NCI-H2227 (cell line): ENCODE measurements at regions not wholly inside any gene's neighbourhood (a gene's known extent, or its start where the extent isn't known, plus 50 kb on each side); places are given as distances from the start of the nearest gene placed in this dataset.
A peak's percentile ranks its signal among the peaks of the same experiment; 100 is the strongest.

Experiments used
- DNase-seq: peaks from one replicate; lab custom pipeline; 2025; ENCODE audit not compliant: unreplicated experiment; lab: John Stamatoyannopoulos, UW

DNA sequence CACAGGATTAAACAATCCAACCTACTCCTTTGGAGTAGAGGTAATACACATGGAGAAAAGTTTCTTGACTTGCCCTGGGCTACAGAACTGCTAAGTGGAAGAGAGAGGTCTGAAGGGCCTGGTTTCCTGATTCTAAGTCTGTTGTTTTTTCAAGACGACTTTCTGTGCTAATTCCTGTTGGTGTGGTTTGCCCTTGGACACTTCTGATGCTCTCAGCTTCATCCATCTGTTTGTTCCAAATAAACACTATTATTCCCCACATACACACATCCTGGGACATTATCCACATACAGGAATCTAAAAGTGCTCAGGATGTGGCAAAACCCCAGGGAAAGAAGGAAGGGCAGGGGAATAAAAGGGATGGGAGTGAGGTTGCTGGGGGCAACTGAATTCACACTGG is 393.5 kb upstream of the TBL1XR1 start:
- DNase-seq, result no peak

DNA sequence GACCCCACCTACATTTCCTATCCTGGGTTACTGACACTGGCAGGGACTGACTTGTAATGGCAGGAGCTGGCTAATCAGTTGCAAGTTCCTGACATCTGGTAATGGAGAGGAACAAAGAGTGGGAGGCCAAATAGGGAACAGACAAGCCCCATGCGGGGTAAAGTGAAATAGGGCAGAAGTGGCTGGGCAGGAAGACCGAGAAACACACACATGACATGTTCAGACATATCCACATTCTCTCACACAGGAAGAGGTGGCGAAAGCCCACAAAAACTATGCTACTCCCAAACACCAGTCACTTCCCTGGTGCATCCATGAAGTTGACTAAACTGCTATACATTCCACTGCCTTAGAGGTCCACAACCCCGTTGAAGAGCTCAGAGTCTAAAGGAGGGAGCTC is 394.1 kb upstream of the TBL1XR1 start:
- no peak for DNase-seq

DNA sequence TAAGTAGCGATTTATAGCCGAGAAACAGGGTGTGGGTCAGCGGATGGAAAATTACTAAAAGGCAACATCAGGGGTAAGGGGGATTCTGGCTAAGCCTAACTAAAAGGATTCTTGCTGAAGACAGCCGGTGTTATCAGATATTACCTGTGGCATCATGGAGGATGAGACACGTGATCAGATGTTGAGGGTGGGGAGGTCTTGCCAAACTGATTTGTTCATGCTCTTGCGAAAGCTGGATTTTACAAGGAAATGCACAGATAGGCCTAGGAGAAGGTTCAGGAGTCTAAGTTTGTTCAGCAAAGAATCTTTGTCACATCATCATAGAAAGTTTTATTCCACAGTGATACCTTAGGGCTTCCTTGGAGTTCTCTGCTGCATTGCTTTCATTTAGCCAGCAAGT is 396.8 kb upstream of the TBL1XR1 start:
- no peak for DNase-seq

DNA sequence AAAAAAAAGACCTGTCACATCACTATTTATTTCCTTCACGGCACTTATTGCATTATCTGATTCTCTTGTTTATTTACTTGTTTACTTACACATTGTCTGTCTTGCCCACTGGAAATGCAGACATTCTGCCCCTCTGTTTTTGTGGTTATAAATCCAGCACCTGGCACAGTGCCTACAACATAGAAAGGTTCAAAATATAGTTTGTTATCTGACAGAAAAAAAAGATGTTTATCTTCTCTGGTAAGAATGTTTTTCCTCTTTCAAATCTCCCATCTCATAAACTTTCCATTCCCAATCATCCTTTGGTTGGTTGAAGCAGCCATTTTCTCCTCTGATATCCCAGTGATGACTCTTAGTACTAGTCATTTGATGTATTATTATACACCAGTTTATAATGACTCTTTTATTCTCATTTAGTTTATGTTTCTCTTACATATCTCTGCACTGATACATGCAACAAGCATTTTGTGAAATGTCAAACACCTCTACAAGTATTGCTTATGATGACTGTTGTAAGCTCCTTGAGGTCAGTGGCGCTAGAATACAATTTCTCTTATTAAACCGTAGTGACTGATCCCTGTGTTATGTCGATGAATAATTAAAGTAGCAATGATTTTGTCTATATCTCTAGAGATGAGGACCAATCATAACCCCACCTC is 398.4 kb upstream of the TBL1XR1 start:
- no peak for DNase-seq

DNA sequence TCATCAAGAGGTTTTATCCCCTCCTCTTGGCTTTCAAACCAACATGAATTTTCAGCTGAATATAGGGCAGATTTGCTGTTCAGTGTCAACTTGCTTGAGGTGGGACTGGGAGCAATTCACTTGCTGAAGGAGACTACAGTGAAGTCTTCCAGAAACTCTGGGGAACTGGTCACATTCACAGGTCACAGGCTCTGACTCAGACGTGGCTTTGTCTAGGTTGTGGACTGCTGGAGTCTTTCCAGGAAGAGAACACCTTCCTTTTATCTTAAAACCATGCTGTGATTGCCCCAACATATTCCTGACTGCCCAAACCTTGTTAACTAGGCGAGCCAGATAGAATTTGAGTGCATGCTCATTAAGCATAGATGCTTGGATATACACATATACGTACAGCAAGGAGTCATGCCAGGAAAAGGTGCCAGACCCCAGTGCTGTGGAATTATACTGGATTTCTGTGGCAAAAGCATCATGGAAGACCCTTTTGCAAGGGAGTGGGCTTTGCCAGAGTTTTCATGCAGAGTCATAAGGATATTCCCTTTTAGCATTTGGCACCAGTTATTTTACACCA is 399.1 kb upstream of the TBL1XR1 start:
- no peak for DNase-seq

DNA sequence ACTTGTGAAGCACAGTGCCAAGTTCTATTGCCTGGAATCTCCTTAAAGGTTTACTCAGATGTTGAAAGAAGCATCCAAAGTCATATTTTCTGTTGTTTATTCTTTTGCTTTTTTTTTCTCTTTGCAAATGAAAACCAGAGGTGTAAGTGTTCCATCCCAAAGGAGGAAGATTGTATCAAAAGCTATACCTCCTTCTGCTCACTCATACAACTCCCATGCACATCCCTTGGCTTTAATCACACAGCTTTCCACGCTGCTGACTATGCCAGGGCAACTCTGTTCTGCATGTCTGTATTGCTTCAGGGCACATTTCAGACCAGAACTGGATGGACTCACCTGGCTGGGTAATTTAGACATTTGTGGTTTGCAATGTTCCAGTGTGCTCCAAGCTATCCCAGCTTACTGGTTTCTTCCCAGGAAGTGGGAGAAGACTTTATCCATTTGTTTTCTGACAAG is 399.6 kb upstream of the TBL1XR1 start:
- no peak for DNase-seq

DNA sequence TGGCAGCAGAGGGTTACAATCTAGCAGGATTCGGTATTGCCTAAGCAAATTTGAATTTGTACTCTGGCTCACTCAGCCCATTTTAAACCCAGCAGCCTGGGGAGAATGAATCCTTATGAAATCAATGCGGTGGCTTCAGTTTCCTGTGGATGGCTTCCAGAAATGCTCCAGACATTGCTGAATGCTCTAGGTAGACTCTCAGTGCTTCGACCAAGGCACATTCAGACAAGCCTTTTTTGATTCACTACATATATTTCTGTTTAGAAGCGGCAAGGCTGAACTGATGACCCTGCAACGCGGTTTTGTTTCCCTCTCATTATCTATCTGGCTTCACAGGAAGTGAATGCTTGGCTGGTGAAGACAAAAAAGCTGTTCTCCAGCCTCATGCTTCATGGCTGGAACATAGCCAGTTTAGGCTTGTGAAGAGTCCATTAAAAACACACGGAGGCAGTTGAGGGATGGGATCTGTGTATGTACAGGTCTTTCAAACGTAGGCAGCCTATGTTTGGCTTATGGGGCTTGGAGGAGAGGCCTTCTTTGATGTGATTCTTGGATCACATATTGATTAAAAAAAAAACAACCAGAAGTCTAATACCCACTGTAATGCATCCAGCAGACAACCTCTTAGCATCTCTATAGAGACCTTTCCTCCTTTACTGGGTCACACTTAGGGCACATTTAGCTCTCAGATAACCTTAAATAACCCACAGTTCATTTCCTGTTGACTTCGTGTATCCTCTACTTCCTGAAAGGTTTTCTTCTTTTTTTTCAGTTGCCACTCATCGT is 400.2 kb upstream of the TBL1XR1 start:
- DNase-seq, result peak; percentile 58

DNA sequence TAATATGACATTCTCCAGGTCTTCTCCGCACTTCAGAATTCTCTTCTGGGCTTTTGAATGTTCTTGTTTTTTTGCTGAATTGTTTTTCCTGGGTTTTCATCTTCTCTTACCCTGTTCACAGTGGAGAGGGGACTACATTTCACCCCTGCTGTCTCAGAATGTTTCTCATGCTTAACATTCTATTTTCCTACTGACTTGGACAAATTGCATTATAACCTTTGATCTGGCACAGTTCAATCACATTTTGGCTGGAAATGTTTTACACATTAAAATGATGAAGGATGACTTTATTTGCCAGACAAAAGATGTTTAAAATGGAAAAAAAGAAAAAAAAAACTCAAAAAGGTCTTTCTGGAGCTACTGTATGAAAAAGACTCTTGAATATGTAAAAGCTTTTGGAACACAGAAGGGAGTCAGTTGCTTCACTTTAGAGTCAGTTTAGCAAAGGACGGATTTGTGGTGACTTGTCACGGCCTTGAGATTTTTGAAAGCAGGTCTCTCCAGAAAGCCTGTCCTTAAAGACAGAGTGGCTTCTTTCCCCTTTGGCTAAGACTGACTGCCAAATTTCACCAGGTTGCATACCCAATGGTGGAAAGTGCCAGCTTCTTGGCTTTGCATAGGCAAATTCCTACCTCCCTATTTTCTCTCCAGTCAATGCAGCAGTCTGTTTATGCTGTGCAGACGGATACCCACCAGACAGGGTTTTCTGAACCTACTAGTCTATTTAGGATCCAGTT is 401.0 kb upstream of the TBL1XR1 start:
- no peak for DNase-seq

DNA sequence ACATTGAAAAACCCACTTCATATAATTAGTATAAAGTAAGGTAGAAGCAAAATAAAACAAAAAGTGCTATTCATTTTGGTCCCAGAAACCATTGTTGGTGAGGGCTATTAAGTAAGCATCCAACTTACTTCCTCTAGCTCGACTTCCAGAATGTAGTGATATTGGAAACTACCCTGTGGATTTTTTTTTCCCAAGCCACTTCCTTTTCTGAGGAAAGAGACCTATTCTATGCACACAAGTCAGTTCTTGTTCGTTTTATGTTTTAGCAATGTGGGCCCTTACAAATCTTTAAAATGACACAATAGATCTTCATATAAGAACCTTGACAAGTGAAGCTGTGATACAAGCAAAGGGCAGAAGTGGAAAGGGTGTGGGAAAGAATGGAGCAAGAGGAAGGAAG is 402.0 kb upstream of the TBL1XR1 start:
- DNase-seq, result no peak

DNA sequence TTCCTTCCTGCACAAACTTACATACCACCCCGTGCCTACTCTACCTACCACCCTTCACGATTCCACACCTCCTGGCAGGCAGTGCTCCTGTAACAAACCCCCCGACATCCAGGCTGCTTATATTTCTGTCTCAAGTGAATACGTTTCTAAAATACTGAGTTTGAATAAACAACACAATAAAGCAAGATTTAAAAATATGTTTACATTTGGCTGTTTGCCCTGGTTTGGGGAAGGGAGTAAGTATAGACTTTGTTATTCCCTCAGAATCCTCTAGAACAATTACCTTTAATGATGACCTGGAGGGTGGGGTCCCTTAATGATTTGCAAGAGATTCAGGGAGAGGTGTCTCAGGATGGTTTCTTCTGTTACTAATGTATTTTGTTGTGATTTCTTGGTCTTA is 402.6 kb upstream of the TBL1XR1 start:
- DNase-seq, result no peak

DNA sequence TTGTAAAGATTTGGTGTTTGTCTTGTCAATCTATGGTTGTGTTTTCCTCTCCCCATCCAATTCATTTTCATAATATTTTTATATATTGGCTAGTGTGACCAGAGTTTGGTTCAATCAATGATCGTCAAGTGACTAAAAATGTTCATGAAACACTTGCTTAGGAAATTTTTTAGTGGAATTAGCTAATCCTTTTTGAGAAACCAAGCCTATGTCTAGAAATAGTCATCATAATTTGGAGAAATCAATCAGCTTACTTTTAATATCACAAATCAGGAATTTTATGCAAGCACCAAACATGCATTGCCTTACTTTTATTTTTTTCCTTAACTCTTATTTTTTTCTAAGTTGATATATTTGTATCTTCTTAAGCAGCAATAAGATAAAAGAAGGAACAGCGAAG is 403.1 kb upstream of the TBL1XR1 start:
- no peak for DNase-seq

DNA sequence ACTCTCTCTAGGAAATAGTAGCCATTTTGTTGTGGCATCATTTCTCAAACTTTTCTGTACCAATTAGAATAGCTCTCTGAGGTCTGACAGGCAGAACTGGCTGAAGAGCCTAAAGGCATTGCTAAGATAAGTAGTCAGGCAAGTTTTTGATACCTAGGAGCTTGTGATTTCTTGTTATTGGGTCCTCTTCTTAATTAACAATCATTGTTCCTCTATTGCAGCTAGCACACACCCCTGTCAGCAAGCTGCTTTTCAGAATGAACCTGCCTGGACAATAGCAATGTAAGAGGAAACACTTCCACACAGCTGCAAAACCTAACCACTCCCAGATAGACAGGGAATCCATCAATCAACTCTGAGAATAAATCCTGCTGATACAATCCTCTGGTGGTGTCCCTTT is 403.9 kb upstream of the TBL1XR1 start:
- no peak for DNase-seq

DNA sequence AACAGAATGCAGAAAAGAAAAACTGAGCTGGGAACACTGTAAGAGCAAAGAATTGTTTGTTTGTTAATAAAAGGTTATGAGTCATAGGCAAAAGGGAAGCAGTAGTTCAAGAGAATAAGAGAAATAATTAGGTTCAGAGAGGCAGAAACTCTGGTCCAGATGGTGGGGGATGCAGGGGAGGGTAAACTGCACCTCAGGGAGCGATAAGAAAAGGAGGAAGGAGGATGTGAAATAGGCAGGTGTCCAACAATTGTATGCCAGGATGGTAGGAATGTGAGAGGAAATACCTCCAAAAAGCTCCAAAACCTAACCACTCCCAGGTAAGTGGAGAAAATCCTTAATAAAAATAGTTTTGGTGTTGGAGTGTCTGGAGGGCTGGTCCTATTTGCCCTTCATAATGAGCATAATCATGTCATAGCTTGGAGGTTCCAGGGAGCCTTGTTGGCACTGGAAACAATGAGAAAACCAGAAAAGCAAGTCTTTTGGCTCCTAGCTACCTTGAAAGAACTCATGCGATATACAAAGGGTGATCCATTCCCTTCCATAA is 405.4 kb upstream of the TBL1XR1 start:
- DNase-seq, result peak; percentile 34

DNA sequence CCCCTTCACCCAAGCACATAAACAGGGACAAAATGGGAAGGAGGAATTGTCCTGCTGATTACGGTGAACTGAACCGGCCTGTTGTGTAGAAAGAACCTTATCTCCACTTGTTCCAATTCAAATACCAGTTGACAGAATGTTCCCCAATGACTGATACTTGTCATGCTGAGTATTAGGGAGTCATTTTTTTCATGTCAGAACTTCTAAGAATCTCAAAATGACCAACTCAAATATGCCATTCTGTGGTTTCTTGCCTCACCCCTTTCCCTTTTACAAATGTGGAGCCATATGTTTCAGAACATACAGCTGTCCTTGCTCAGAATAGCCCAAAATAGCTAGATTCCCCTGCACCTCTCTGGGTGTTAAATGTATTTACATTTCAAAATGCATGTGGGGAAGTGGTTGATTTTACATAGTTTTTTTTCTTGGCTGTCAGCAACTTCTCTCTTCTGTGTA is 405.9 kb upstream of the TBL1XR1 start:
- DNase-seq, result no peak

DNA sequence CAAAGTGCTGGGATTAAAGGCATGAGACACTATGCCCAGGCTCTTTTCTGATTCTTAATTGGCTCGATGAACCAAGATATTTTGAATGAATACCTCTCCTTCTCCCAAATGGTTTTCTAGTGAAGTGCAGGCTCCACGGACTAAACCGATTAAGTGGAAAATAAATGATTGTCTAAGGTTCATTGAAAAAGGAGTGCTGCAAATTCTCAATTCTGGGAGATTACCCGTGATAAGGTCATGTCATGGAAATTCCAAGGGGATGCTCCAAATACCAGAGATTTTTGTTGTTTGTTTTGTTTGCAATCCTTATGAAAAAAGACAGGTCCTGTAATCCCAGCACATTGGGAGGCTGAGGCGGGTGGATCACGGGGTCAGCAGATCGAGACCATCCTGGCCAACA is 406.9 kb upstream of the TBL1XR1 start:
- DNase-seq, result no peak

DNA sequence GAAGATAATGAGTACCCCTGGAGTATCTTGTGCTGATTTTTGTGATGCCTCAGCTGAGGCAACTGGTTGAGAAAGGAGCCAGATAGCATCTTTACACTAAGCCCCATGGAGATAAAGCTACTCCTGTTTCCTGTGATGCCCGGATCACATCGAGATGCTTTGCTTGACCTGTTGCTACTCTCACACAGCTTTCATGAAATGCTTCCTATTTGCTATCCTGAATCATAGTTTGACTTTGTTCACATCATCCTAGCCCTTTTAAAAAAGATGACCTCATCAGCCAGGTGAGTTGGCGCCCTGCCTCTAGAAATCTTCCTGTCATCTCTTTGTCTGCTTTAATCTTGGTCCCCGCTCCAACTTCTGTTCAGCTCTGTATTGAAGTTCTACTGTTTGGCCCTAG is 409.6 kb upstream of the TBL1XR1 start:
- no peak for DNase-seq

DNA sequence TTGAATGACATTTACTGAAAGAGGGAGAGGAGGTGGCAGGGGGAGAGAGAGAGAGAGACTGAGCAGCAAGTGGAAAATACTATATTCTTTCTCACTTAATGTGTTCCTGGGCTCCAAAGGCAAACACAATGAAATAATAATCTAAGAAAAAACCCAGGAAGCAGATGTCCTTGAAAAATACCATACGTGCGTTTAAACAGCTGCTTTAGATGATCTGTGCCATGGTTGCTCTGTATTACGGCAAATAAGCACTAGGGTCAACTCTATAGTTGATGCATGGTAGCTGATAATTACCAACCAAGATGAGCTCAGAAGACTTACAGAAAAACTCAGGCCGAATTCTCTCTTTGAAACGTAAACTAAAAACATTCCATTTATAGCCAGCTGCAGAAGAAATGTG is 410.3 kb upstream of the TBL1XR1 start:
- peak; percentile 42 for DNase-seq

DNA sequence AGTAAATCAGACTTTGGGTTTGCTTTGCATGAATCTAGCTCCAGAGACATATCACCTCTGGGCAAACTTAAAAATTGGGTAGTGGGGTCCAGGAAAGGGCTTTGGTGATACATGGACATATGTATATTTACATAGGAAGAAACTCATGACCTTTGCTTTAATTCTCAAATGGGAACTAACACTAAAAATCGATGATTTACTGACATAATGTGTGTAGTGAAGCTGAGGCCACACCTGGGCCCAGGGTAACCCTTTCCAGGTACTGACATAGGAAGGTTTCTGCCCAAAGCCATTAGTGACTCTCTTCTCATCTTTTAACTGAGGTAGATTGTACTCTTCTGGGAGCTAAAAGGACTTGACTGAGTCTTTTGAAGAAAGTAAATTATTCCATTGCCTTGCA is 411.2 kb upstream of the TBL1XR1 start:
- no peak for DNase-seq

DNA sequence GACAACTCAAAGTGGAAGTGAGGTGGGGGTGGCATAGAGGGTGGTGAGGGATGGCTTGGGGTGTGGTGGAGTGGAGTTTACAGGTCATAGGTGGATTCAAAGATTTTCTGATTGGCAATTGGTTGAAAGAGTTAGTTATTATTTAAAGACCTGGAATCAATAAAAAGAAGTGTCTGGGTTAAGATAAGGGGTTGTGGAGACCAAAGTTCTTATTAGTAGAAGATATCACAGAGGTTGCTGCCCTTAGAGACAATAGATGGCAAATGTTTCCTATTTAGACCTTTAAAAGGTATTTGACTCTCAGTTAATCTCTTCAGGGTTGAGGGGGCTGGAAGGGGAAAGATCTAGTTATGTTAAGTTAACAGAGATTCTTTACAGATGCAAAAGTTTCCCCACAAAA is 412.3 kb upstream of the TBL1XR1 start:
- DNase-seq, result no peak

DNA sequence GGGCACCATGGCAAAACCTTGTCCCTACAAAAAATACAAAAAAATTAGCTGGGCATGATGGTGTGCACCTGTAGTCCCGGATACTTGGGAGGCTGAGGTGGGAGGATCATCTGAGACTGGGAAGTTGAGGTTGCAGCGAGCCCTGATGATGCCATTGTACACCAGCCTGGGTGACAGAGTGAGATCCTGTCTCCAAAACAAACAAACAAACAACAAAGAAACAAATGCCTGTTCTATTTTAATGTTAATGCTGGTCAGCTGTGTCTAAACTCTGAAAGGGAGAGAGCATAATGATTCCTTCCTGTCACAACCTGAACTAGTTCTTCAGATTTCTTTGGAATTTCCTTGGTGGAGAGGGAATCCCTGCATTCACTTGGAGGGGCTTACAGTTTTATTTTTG is 413.0 kb upstream of the TBL1XR1 start:
- DNase-seq, result no peak
